ENCODE measurements at regions not wholly inside any gene's neighbourhood (a gene's known extent, or its start where the extent isn't known, plus 50 kb on each side); places are given as distances from the start of the nearest gene placed in this dataset.

GRCh38 chr12:77347017-77347416, 281.6 kb upstream of the E2F7 start:
- TF ChIP-seq, protein P1, sequence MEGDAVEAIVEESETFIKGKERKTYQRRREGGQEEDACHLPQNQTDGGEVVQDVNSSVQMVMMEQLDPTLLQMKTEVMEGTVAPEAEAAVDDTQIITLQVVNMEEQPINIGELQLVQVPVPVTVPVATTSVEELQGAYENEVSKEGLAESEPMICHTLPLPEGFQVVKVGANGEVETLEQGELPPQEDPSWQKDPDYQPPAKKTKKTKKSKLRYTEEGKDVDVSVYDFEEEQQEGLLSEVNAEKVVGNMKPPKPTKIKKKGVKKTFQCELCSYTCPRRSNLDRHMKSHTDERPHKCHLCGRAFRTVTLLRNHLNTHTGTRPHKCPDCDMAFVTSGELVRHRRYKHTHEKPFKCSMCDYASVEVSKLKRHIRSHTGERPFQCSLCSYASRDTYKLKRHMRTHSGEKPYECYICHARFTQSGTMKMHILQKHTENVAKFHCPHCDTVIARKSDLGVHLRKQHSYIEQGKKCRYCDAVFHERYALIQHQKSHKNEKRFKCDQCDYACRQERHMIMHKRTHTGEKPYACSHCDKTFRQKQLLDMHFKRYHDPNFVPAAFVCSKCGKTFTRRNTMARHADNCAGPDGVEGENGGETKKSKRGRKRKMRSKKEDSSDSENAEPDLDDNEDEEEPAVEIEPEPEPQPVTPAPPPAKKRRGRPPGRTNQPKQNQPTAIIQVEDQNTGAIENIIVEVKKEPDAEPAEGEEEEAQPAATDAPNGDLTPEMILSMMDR (conservative IDR thresholded peaks at IDR 0.05; ENCODE audit: low read length): no peak
- no peak for TF ChIP-seq EZH2phosphoT487 (IDR thresholded peaks at IDR 0.05; ENCODE audit: borderline replicate concordance)

All from Loucy (cell line).